GF-D8 (cell line): ENCODE measurements at regions not wholly inside any gene's neighbourhood (a gene's known extent, or its start where the extent isn't known, plus 50 kb on each side); places are given as distances from the start of the nearest gene placed in this dataset.
"Not testable (repeated sequence)": the region's sequence is repeated elsewhere in the genome, so short reads cannot be mapped to it uniquely, and the experiment has no call there.

Source experiments
- DNase-seq: peaks from one replicate; lab custom pipeline; 2025; lab: John Stamatoyannopoulos, UW

- not testable (repeated sequence) for DNase-seq
Observed at GRCh38 chr12:54799966-54800365, 54.4 kb upstream of the MUCL1 start.

- no peak for DNase-seq
Observed at GRCh38 chr12:54798651-54799050, 55.7 kb upstream of the MUCL1 start.

GRCh38 chr12:54796991-54797390 is 57.3 kb upstream of the MUCL1 start:
- DNase-seq: no peak

GRCh38 chr12:54795644-54796043 is 58.7 kb upstream of the MUCL1 start:
- no peak for DNase-seq

GRCh38 chr12:54786081-54786480 is 68.2 kb upstream of the MUCL1 start:
- no peak for DNase-seq

GRCh38 chr12:54784115-54784514 is 70.2 kb upstream of the MUCL1 start:
- DNase-seq: no peak

- not testable (repeated sequence) for DNase-seq
Observed at GRCh38 chr12:54777031-54777430, 77.3 kb upstream of the MUCL1 start.

- no peak for DNase-seq
Observed at GRCh38 chr12:54773593-54773992, 80.7 kb upstream of the MUCL1 start.

GRCh38 chr12:54765652-54766051 is 88.7 kb upstream of the MUCL1 start:
- no peak for DNase-seq

GRCh38 chr12:54762390-54762789 is 91.9 kb upstream of the MUCL1 start:
- no peak for DNase-seq

GRCh38 chr12:54759751-54760150 is 94.6 kb upstream of the MUCL1 start:
- DNase-seq: peak; percentile 25

- DNase-seq: no peak
Observed at GRCh38 chr12:54751493-54751892, 102.8 kb upstream of the MUCL1 start.

GRCh38 chr12:54749191-54749818 is 101.1 kb upstream of the DCD start:
- DNase-seq: no peak

GRCh38 chr12:54744590-54744989 is 96.4 kb upstream of the DCD start:
- no peak for DNase-seq

- DNase-seq: no peak
Observed at GRCh38 chr12:54740882-54741281, 92.7 kb upstream of the DCD start.

- DNase-seq: no peak
Observed at GRCh38 chr12:54736549-54736948, 88.4 kb upstream of the DCD start.

GRCh38 chr12:54734196-54734950 is 86.2 kb upstream of the DCD start:
- no peak for DNase-seq

- no peak for DNase-seq
Observed at GRCh38 chr12:54725233-54725843, 77.2 kb upstream of the DCD start.

GRCh38 chr12:54723379-54724256 is 75.5 kb upstream of the DCD start:
- no peak for DNase-seq

GRCh38 chr12:54721312-54721711 is 73.1 kb upstream of the DCD start:
- DNase-seq: no peak

- no peak for DNase-seq
Observed at GRCh38 chr12:54719691-54720090, 71.5 kb upstream of the DCD start.

- no peak for DNase-seq
Observed at GRCh38 chr12:54716261-54716660, 68.1 kb upstream of the DCD start.
